GM19351 (cell line): ENCODE measurements at regions not wholly inside any gene's neighbourhood (a gene's known extent, or its start where the extent isn't known, plus 50 kb on each side); places are given as distances from the start of the nearest gene placed in this dataset.

Experiments used
- ATAC-seq: cut with Tn5 transposase; IDR thresholded peaks from one replicate; pipeline ENCODE4 v1.9.1; 2021; ENCODE audit warnings: mild to moderate bottlenecking, moderate library complexity; ENCODE audit not compliant: unreplicated experiment

- no peak for ATAC-seq
Measured at GRCh38 chr3:107904536-107905066, 186.2 kb downstream of the CD47 start.

GRCh38 chr3:107899990-107900651, 190.7 kb downstream of the CD47 start:
- no peak for ATAC-seq

- no peak for ATAC-seq
Measured at GRCh38 chr3:107897471-107898061, 193.3 kb downstream of the CD47 start.

- ATAC-seq: no peak
Measured at GRCh38 chr3:107894998-107895397, 195.8 kb downstream of the CD47 start.

- ATAC-seq: no peak
Measured at GRCh38 chr3:107892955-107893624, 197.7 kb downstream of the CD47 start.

- ATAC-seq: no peak
Measured at GRCh38 chr3:107884719-107885460, 205.9 kb downstream of the CD47 start.

- ATAC-seq: no peak
Measured at GRCh38 chr3:107884028-107884427, 206.8 kb downstream of the CD47 start.

GRCh38 chr3:107882881-107883280, 207.9 kb downstream of the CD47 start:
- ATAC-seq: no peak

GRCh38 chr3:107882261-107882660, 208.6 kb downstream of the CD47 start:
- ATAC-seq: no peak

GRCh38 chr3:107881509-107881908, 209.3 kb downstream of the CD47 start:
- ATAC-seq: no peak

GRCh38 chr3:107880702-107881101, 210.1 kb downstream of the CD47 start:
- ATAC-seq: no peak

GRCh38 chr3:107877936-107878335, 212.9 kb downstream of the CD47 start:
- ATAC-seq: no peak

- ATAC-seq: no peak
Measured at GRCh38 chr3:107870943-107871638, 219.7 kb downstream of the CD47 start.

- ATAC-seq: no peak
Measured at GRCh38 chr3:107870096-107870495, 220.7 kb downstream of the CD47 start.

GRCh38 chr3:107868449-107868848, 222.4 kb downstream of the CD47 start:
- no peak for ATAC-seq

GRCh38 chr3:107861904-107862303, 228.9 kb downstream of the CD47 start:
- ATAC-seq: peak; percentile 94

GRCh38 chr3:107861422-107861821, 229.4 kb downstream of the CD47 start:
- ATAC-seq: peak; percentile 3
